HUES6 (cell line): ENCODE measurements at regions not wholly inside any gene's neighbourhood (a gene's known extent, or its start where the extent isn't known, plus 50 kb on each side); places are given as distances from the start of the nearest gene placed in this dataset.

Experiments used
- H3K27ac ChIP-seq: 2 replicates; pipeline ENCODE4 v1.7.0; 2013; ENCODE audit warnings: low read depth, mild to moderate bottlenecking, low read length, inconsistent platforms
- H3K27me3 ChIP-seq: 2 replicates; pipeline ENCODE4 v1.6.1; 2013; ENCODE audit warnings: low read length; ENCODE audit not compliant: control insufficient read depth, insufficient read depth
- H3K36me3 ChIP-seq: 2 replicates; pipeline ENCODE4 v1.6.1; 2013; ENCODE audit warnings: low read length; ENCODE audit not compliant: control insufficient read depth, insufficient read depth
- H3K4me1 ChIP-seq: 2 replicates; pipeline ENCODE4 v1.6.1; 2013; ENCODE audit warnings: low read length; ENCODE audit not compliant: control insufficient read depth, insufficient read depth
- H3K4me3 ChIP-seq: 2 replicates; pipeline ENCODE4 v1.5.1; 2013; ENCODE audit warnings: low read depth, low read length
- H3K9ac ChIP-seq: one replicate; pipeline ENCODE4 v1.6.1; 2013; ENCODE audit warnings: mild to moderate bottlenecking, low read length
- H3K9me3 ChIP-seq: 2 replicates; pipeline ENCODE4 v1.6.1; 2013; ENCODE audit warnings: low read depth, low read length; ENCODE audit not compliant: control insufficient read depth, insufficient read depth

DNA sequence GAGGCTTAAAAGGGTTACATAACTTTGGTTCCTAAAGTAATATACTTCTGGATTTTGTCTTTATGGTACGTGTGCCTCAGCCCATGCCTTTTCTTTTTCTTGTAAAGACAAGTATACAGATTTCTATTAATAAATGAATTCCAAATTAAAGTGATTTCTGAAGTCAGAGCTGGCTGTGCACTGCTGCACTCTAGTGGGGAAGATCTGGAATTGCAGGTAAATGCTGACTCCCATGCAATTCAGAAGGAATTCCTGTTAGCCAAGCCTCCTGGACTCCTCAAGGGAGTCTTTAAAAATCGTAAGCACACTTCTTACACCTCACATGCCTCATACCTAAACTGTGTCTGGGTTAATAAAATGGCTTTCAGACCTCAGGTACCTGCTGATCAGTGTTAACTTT is 118.4 kb upstream of the SLC7A1 start:
- no peak overlapping the region for H3K27ac ChIP-seq
- H3K9ac ChIP-seq, result no peak overlapping the region
- peaks cover 3% of the 10 kb centered on the region; the same call in 1 of the 2 replicates for H3K9me3 ChIP-seq
- no peak overlapping the region for H3K4me3 ChIP-seq
- no peaks in the 10 kb centered on the region for H3K27me3 ChIP-seq
- no peaks in the 10 kb centered on the region for H3K36me3 ChIP-seq
- H3K4me1 ChIP-seq, result no peaks in the 10 kb centered on the region

DNA sequence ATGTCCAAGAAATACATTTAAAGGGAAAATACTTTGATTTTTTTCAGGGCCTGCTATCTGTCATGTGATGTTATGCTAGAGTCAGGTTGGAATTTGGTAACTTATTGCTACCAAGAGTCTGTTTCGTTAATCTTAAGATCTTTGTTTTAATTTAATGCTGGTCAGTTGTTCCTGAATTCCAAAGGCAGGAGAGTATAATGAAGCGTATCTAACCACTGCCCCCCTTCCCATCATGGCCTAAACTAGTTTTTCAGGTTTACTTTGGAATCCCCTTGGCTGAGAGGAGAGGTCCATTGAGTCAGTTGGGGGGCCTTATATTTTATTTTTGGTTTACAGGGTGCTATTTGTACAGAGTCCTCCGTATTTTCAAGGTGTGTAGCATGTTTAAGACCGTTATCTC is 116.3 kb upstream of the SLC7A1 start:
- H3K4me3 ChIP-seq, result no peak overlapping the region

DNA sequence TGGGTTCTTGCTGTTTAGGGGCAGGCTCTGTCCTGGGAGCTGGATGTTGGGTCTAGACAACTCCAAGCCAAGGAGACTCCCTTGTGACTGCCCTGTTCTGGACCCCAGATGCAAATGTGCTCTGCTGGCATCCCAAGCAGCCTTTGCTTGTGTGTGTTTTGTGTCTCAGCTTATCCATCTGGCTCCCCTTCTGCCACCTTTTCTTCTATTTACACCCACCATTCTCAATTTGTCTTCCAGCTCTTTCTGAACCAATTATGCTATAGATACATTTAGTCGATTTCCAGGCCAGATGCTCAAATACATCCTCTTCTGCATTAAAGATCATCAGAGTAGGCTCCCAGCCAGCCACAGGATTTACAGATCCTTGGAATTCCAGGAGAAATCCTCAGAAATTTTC is 115.0 kb upstream of the SLC7A1 start:
- H3K4me3 ChIP-seq, result no peak overlapping the region
- H3K27ac ChIP-seq, result no peak overlapping the region
- H3K4me1 ChIP-seq, result peaks cover 3% of the 10 kb centered on the region; the same call in 1 of the 2 replicates
- no peaks in the 10 kb centered on the region for H3K27me3 ChIP-seq
- H3K36me3 ChIP-seq, result no peaks in the 10 kb centered on the region
- H3K9me3 ChIP-seq, result peaks cover 10% of the 10 kb centered on the region; the same call in 1 of the 2 replicates
- H3K9ac ChIP-seq, result no peak overlapping the region

More for the DNA sequence above, 116.3 kb upstream of the SLC7A1 start:
- Histone ChIP-seq H3K27ac (no peak overlapping the region), H3K27me3 (no peaks in the 10 kb centered on the region), H3K4me1 (peaks cover 3% of the 10 kb centered on the region; the same call in 1 of the 2 replicates), H3K9ac (no peak overlapping the region), H3K36me3 (no peaks in the 10 kb centered on the region), H3K9me3 (peaks cover 3% of the 10 kb centered on the region; the same call in 1 of the 2 replicates)

DNA sequence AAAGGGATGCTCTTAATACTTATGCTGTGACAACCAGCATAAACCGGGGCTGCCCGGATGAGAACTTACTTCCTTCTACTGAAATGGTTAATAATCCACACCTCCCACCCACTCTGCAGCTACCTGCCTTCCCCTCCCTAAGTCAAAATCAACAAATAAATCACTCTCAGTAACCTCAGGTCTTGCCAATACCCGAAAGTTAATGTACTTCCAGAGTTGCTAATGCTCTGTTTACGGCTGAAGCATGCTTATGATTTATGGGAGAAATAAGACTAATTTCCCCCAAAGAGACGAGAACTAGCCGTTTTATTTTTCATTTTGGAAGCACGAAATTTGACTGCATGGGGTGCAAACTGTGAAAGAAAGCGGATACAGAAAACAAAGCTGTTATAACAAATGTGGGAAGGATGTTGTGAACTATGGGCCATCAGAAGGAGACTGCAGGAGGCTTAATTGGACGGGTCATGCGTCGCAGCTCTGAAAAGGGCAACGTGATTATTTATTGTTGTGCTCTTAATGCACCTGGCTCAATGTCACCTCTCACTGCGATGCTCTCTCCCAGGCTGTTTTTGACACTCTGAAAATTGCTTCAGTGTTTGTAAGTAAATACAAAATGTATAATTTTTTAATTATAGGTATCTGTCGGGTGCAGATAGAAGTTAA is 114.0 kb upstream of the SLC7A1 start:
- H3K9me3 ChIP-seq, result peaks cover 10% of the 10 kb centered on the region; the same call in 1 of the 2 replicates
- peaks cover 3% of the 10 kb centered on the region; the same call in 1 of the 2 replicates for H3K4me1 ChIP-seq
- H3K27ac ChIP-seq, result no peak overlapping the region
- no peaks in the 10 kb centered on the region for H3K27me3 ChIP-seq
- H3K4me3 ChIP-seq, result no peak overlapping the region
- no peak overlapping the region for H3K9ac ChIP-seq
- H3K36me3 ChIP-seq, result no peaks in the 10 kb centered on the region

DNA sequence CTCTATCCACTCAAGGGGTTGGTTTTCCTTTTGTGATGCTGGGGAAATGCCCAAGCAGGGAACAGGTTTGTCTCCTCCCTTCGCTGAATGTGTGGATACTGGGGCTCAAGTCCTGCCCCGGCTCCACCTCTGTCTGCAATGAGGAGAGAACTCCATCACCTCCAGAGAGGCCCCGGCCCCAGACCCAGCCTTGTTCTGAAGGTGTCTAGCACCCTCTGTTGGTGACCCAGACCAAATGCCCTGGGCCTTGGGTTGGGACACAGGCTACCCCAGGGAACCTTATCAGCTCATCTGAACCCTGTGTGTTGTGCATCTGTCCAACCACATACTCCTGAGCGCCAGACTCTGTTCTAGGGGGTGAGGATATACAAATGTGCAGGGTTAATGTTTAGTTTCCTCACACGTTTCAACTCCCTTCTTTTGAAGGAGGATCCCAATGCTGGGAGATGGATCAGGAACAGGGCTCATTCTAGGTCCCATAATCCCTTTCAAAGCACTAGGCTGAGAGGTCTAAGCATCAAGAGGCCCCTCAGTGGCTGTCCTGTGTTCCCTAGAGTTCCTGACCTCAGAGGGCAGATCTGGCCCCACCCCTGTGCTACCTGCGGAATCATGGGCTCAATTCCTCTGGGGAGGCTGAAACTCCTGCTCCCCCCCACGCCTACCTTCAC is 112.5 kb upstream of the SLC7A1 start:
- H3K36me3 ChIP-seq, result no peaks in the 10 kb centered on the region
- no peak overlapping the region for H3K9ac ChIP-seq
- no peak overlapping the region for H3K27ac ChIP-seq
- no peak overlapping the region for H3K4me3 ChIP-seq
- H3K27me3 ChIP-seq, result no peaks in the 10 kb centered on the region
- peaks cover 8% of the 10 kb centered on the region; the same call in 1 of the 2 replicates for H3K4me1 ChIP-seq
- peaks cover 6% of the 10 kb centered on the region; the same call in 1 of the 2 replicates for H3K9me3 ChIP-seq

DNA sequence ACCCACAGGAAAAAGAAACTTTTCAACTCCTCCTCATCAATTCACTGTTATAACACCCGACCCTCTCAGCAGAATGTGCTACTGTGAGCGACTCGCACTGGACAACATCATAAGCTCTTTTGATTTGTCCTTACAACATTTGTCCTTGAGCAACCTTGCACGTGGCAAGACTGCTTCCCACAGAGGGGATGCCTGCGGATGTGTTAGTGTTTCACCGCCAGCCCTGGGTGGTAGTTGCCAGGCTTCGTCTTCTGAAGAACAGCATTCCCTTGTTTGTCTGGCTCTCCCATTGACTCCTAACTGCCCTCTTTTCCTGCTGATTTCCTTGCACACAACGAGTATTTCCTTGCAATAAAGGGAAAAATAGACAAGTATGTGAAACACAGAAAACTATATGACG is 111.4 kb upstream of the SLC7A1 start:
- H3K9me3 ChIP-seq, result peaks cover 6% of the 10 kb centered on the region; the same call in 1 of the 2 replicates
- H3K27ac ChIP-seq, result no peak overlapping the region
- no peaks in the 10 kb centered on the region for H3K27me3 ChIP-seq
- H3K4me1 ChIP-seq, result peaks cover 13% of the 10 kb centered on the region; the same call in 1 of the 2 replicates
- no peak overlapping the region for H3K4me3 ChIP-seq
- no peak overlapping the region for H3K9ac ChIP-seq
- no peaks in the 10 kb centered on the region for H3K36me3 ChIP-seq

DNA sequence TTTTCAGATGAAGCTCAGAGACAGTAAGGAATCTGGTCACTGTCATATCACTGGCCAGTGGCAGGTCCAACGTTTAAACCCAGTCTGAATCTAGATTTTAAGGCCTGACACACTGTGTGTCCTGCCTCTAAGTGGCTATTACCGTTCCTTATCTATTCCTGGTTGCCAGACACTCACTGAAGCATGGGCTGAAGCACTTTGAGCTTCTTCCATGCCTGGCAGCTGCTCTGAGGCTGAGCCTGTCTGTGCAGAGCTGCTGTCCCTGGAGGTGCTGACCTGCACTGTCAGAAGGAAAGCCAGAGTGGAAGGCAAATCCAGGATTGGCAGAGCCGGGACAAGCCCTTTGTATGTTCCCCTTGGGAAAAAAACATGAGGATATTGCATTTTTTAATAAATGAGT is 109.2 kb upstream of the SLC7A1 start:
- H3K9ac ChIP-seq, result no peak overlapping the region
- no peak overlapping the region for H3K27ac ChIP-seq
- peaks cover 13% of the 10 kb centered on the region; the same call in 1 of the 2 replicates for H3K4me1 ChIP-seq

DNA sequence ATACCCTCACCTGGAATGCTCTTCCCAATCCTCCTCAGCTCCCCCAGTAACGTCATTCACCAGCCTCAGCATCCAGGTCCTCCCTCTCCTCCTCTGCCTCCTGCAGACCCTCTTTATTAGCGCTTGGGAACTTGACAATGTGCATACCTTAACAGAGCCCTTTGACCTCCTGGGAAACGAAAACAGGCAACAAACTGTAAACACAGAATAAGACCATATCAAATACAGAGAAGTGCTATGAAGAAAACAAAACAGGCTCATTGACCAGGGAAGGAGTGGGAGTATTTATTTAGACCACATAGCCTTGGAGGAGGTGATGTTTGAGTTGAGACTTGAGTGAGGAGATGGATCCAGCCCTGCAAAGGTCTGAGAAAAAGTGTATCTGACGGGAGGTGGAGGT is 107.9 kb upstream of the SLC7A1 start:
- peak overlapping the region; percentile 27; the same call in 1 of the 2 replicates for H3K4me3 ChIP-seq
- peaks cover 13% of the 10 kb centered on the region; the same call in 1 of the 2 replicates for H3K4me1 ChIP-seq
- H3K9me3 ChIP-seq, result peaks cover 6% of the 10 kb centered on the region; the same call in 1 of the 2 replicates
- H3K27me3 ChIP-seq, result no peaks in the 10 kb centered on the region
- H3K36me3 ChIP-seq, result no peaks in the 10 kb centered on the region
- no peak overlapping the region for H3K27ac ChIP-seq
- H3K9ac ChIP-seq, result no peak overlapping the region

More for the DNA sequence above, 109.2 kb upstream of the SLC7A1 start:
- no peak overlapping the region for H3K4me3 ChIP-seq
- H3K9me3 ChIP-seq, result peaks cover 6% of the 10 kb centered on the region; the same call in 1 of the 2 replicates
- no peaks in the 10 kb centered on the region for H3K36me3 ChIP-seq
- no peaks in the 10 kb centered on the region for H3K27me3 ChIP-seq

DNA sequence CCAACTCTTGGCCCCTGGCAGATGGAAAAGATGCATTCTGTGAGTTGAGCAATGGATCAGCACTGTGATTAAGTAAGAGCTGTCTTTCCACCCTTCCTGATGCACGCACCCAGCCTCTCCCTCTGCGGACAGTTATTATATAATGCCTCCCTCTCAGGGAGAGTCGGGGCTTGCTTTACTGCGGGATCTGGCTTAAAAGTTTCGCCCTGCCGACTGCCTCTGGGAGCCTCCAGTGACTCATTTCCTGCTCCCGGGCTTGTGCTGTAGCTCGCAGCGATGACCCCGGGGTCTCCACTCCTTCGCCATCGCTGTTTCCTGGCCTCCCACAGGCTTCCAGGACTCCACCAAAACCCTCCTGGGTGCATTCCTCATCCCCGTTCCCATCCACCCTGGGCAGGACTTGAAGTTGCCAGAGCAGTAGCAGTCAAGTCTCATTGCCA is 107.4 kb upstream of the SLC7A1 start:
- no peaks in the 10 kb centered on the region for H3K27me3 ChIP-seq
- peaks cover 6% of the 10 kb centered on the region; the same call in 1 of the 2 replicates for H3K9me3 ChIP-seq
- peak overlapping the region; percentile 44 for H3K9ac ChIP-seq
- H3K4me1 ChIP-seq, result peaks cover 13% of the 10 kb centered on the region; the same call in 1 of the 2 replicates
- no peaks in the 10 kb centered on the region for H3K36me3 ChIP-seq
- H3K4me3 ChIP-seq, result peak overlapping the region; percentile 27; the same call in 1 of the 2 replicates
- no peak overlapping the region for H3K27ac ChIP-seq

DNA sequence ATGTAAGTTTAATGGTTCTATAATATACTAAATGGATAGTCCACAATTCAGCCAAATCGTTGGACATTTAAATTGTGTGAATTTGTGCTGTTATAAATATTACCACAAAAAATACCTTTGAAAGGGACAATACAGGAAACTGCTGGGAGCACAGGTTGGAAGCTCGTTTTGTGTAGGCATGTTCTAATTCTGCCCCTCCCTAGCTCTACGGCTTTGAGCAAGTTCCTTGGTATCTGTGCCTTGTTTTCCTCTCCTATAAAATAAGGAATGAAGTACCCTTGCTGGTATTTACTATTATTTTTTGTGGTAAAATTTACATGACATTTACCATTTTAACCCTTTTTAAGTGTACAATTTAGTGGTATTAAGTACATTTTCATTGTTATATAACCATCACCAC is 102.6 kb upstream of the SLC7A1 start:
- Histone ChIP-seq H3K27ac (no peak overlapping the region), H3K27me3 (no peaks in the 10 kb centered on the region), H3K9me3 (peaks cover 4% of the 10 kb centered on the region; the same call in 1 of the 2 replicates), H3K4me1 (peaks cover 7% of the 10 kb centered on the region; the same call in 1 of the 2 replicates), H3K4me3 (no peak overlapping the region), H3K36me3 (no peaks in the 10 kb centered on the region), H3K9ac (no peak overlapping the region)

DNA sequence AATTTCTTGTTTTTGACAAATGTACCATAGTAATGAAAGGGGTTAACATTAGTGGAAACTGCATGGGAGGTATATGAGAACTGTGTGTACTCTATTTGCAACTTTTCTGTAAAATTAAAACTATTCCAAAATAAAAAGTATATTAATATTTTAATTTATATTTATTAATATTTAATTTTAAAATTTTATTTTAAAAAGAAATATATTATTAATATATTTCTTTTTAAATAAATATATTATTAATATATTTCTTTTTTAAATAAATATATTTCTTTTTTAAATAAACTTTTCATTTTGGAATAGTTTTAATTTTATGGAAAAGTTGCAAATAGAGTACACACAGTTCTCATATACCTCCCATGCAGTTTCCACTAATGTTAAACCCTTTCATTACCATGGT is 101.1 kb upstream of the SLC7A1 start:
- no peaks in the 10 kb centered on the region for H3K27me3 ChIP-seq
- H3K9ac ChIP-seq, result no peak overlapping the region
- H3K36me3 ChIP-seq, result no peaks in the 10 kb centered on the region
- no peak overlapping the region for H3K4me3 ChIP-seq
- no peak overlapping the region for H3K27ac ChIP-seq
- no peaks in the 10 kb centered on the region for H3K4me1 ChIP-seq
- H3K9me3 ChIP-seq, result peaks cover 4% of the 10 kb centered on the region; the same call in 1 of the 2 replicates
